ENCODE measurements at regions not wholly inside any gene's neighbourhood (a gene's known extent, or its start where the extent isn't known, plus 50 kb on each side); places are given as distances from the start of the nearest gene placed in this dataset.

GRCh38 chr19:32200312-32201038, 144.9 kb upstream of the ZNF507 start:
- DNase-seq (ENCODE audit: low spot score) = peak; percentile 31

GRCh38 chr19:32201211-32201610, 144.2 kb upstream of the ZNF507 start:
- no peak for DNase-seq (ENCODE audit: low spot score)

GRCh38 chr19:32201636-32202051, 143.8 kb upstream of the ZNF507 start:
- DNase-seq (ENCODE audit: low spot score) = peak; percentile 28

GRCh38 chr19:32202244-32202643, 143.2 kb upstream of the ZNF507 start:
- DNase-seq (ENCODE audit: low spot score) = peak; percentile 18

GRCh38 chr19:32203161-32203560, 142.2 kb upstream of the ZNF507 start:
- no peak for DNase-seq (ENCODE audit: low spot score)

GRCh38 chr19:32206065-32206464, 139.3 kb upstream of the ZNF507 start:
- no peak for DNase-seq (ENCODE audit: low spot score)

GRCh38 chr19:32208060-32208459, 137.3 kb upstream of the ZNF507 start:
- DNase-seq (ENCODE audit: low spot score) = peak; percentile 15

GRCh38 chr19:32219392-32219791, 126.0 kb upstream of the ZNF507 start:
- DNase-seq (ENCODE audit: low spot score) = peak; percentile 32

GRCh38 chr19:32219881-32220472, 125.4 kb upstream of the ZNF507 start:
- peak; percentile 17 for DNase-seq (ENCODE audit: low spot score)

GRCh38 chr19:32220951-32221350, 124.5 kb upstream of the ZNF507 start:
- DNase-seq (ENCODE audit: low spot score) = peak; percentile 34

- DNase-seq (ENCODE audit: low spot score) = no peak
These were observed 122.9 kb upstream of the ZNF507 start for GRCh38 chr19:32222556-32222955.

GRCh38 chr19:32223106-32223505, 122.3 kb upstream of the ZNF507 start:
- no peak for DNase-seq (ENCODE audit: low spot score)

GRCh38 chr19:32223595-32224370, 121.6 kb upstream of the ZNF507 start:
- no peak for DNase-seq (ENCODE audit: low spot score)

GRCh38 chr19:32224371-32225244, 120.8 kb upstream of the ZNF507 start:
- DNase-seq (ENCODE audit: low spot score) = no peak

GRCh38 chr19:32227561-32228165, 117.7 kb upstream of the ZNF507 start:
- DNase-seq (ENCODE audit: low spot score) = no peak

GRCh38 chr19:32230441-32230840, 115.0 kb upstream of the ZNF507 start:
- no peak for DNase-seq (ENCODE audit: low spot score)

- DNase-seq (ENCODE audit: low spot score) = no peak
These were observed 114.4 kb upstream of the ZNF507 start for GRCh38 chr19:32231020-32231419.

- DNase-seq (ENCODE audit: low spot score) = no peak
These were observed 113.7 kb upstream of the ZNF507 start for GRCh38 chr19:32231691-32232090.

- no peak for DNase-seq (ENCODE audit: low spot score)
These were observed 113.0 kb upstream of the ZNF507 start for GRCh38 chr19:32232449-32232848.

- DNase-seq (ENCODE audit: low spot score) = no peak
These were observed 112.3 kb upstream of the ZNF507 start for GRCh38 chr19:32233091-32233490.

- no peak for DNase-seq (ENCODE audit: low spot score)
These were observed 111.5 kb upstream of the ZNF507 start for GRCh38 chr19:32233885-32234284.

Data from ureter (tissue), 1 donor.